ENCODE measurements at regions not wholly inside any gene's neighbourhood (a gene's known extent, or its start where the extent isn't known, plus 50 kb on each side); places are given as distances from the start of the nearest gene placed in this dataset.

DNA sequence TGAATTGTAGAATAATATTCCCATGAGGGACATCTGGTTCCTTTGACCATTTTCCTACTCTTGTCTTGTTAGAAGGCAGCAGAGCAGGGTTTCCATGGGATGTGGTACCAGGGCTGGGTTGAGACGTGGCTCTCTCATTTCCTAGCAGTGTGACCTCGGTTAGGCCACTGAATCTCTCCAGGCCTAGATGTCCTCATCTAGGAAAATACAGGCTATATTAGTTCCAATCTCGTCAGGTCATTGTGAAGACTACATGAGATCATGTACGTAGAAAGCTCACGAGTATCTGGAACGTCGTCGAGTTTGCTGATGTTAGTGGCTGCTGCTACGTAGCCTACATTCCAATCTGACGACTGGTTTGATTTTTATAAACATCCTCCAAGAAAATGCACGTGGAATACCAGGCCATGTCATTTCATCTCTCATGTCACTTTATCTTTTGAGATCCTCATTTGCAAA lies 278.2 kb upstream of the GATB start:
- no peak for TF ChIP-seq REST (IDR thresholded peaks at IDR 0.05; ENCODE audit: insufficient read depth in 1 of 2, low read depth in 2 of 2, low read length in 2 of 2)
- no peak for TF ChIP-seq TAF1 (IDR thresholded peaks at IDR 0.05; ENCODE audit: borderline replicate concordance, insufficient read depth, low read length)

Measured in PFSK-1 (cell line).